ENCODE measurements at regions not wholly inside any gene's neighbourhood (a gene's known extent, or its start where the extent isn't known, plus 50 kb on each side); places are given as distances from the start of the nearest gene placed in this dataset.

DNA sequence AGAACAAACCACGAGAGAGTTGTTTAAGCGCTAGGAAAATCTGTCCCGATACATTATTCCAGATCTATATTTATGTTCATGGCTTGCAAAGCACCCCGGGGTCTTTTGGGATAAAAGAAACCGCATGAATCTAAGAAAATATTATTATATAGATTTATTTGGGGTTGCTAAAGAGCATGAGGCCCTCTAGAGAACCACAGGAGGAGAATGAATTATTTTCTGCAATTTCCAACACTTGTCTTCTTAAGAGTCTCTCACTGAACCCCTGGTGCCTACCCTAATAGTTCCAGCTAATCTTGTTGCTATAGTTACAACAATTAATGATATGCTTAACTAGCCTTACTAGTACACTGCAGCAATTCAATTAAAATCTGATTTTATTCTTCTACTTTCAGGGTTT, 79.6 kb downstream of the ARRDC4 start:
- Histone ChIP-seq H3K4me3 (ENCODE audit: low read depth, low read length) (no peak overlapping the region), H3K36me3 (ENCODE audit: control insufficient read depth, insufficient read depth, low read length) (no peaks in the 10 kb centered on the region; the same call in 1 of the 2 replicates), H3K27me3 (ENCODE audit: control insufficient read depth, insufficient read depth, low read length) (no peaks in the 10 kb centered on the region)
- ChIA-PET CTCF (interaction anchor here (1.3 kb wide), 1 partner anchor 11 kb away, joined by 4 read pairs; no protein-coding TSS in a partner anchor), POLR2A (no interaction called here)
- no peak for DNase-seq (ENCODE audit: low read depth)
- TF ChIP-seq, protein P1, sequence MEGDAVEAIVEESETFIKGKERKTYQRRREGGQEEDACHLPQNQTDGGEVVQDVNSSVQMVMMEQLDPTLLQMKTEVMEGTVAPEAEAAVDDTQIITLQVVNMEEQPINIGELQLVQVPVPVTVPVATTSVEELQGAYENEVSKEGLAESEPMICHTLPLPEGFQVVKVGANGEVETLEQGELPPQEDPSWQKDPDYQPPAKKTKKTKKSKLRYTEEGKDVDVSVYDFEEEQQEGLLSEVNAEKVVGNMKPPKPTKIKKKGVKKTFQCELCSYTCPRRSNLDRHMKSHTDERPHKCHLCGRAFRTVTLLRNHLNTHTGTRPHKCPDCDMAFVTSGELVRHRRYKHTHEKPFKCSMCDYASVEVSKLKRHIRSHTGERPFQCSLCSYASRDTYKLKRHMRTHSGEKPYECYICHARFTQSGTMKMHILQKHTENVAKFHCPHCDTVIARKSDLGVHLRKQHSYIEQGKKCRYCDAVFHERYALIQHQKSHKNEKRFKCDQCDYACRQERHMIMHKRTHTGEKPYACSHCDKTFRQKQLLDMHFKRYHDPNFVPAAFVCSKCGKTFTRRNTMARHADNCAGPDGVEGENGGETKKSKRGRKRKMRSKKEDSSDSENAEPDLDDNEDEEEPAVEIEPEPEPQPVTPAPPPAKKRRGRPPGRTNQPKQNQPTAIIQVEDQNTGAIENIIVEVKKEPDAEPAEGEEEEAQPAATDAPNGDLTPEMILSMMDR (IDR thresholded peaks at IDR 0.05; ENCODE audit: insufficient read depth, low read depth, low read length) = no peak

DNA sequence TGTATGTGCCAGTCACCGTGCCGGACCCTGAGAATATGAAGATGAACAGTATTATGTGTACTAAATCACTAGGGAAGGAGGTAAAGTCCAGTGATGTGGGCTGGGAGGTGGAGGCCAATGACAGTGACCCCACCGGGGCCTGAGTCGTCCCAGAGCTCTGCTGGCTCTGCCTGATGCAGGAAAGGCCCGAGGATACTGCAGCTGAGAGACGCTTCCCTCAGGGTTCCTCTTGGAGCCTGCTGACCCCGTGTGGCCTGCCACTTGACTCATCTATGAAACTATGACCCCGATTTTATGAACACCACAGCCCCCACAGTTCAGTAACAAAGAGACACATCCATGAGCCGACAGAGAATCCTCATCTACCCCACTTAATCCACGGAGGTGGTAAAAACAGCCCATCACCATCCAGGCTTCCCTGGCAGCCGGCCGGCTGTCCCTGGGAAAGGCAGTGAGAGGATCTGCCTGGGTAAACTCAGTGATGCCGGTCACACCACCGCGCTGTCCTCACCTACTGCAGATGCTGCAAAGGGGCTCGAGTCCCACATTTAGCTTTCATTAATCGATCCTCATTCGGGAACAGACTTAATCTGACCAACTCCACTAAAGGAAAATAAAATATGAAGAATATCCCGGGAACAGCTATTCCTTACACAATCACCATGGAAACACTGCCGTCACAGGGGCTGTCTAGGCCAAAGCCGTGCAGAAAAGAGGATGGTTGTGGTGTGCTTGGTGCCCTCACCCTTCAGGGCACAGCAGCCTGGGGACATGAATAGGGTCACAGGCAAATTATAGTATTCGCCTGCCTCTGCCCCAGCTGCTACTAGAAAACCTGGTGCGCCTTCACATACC, 82.9 kb downstream of the ARRDC4 start:
- DNase-seq (ENCODE audit: low read depth) = no peak
- H3K4me3 ChIP-seq (ENCODE audit: low read depth, low read length) = no peak overlapping the region
- TF ChIP-seq, protein P1 (IDR thresholded peaks at IDR 0.05; ENCODE audit: insufficient read depth, low read depth, low read length) = no peak
- no peaks in the 10 kb centered on the region for H3K27me3 ChIP-seq (ENCODE audit: control insufficient read depth, insufficient read depth, low read length)
- CTCF ChIA-PET = no interaction called here
- POLR2A ChIA-PET = no interaction called here
- no peaks in the 10 kb centered on the region; the same call in 1 of the 2 replicates for H3K36me3 ChIP-seq (ENCODE audit: control insufficient read depth, insufficient read depth, low read length)

DNA sequence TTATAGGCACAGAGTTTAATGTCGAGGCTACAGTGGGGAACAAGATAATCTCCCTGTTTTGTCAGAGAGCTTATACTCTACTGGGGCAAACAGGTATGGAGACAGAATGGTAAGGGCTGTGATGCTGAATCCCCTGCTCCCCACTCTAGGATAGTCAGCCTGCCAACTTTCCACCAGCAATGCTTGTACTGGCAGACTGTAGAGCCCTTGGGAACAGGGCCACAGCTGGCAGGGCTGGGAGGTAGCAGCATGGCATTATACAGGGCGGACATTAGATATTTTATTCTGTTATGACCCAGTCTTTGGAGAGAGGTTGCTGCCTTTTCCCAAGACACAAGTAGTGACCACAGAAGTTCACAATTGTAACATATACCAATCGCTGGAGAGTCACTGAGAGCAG, 91.2 kb downstream of the ARRDC4 start:
- ChIA-PET POLR2A (no interaction called here), CTCF (interaction anchor here (0.7 to 1.2 kb wide), 2 partner anchors 12 to 34 kb away, joined by 3 to 4 read pairs; no protein-coding TSS in a partner anchor)
- TF ChIP-seq, protein P1 (IDR thresholded peaks at IDR 0.05; ENCODE audit: insufficient read depth, low read depth, low read length) = no peak
- no peak for DNase-seq (ENCODE audit: low read depth)
- H3K27me3 ChIP-seq (ENCODE audit: control insufficient read depth, insufficient read depth, low read length) = no peaks in the 10 kb centered on the region
- no peaks in the 10 kb centered on the region for H3K36me3 ChIP-seq (ENCODE audit: control insufficient read depth, insufficient read depth, low read length)
- H3K4me3 ChIP-seq (ENCODE audit: low read depth, low read length) = no peak overlapping the region

DNA sequence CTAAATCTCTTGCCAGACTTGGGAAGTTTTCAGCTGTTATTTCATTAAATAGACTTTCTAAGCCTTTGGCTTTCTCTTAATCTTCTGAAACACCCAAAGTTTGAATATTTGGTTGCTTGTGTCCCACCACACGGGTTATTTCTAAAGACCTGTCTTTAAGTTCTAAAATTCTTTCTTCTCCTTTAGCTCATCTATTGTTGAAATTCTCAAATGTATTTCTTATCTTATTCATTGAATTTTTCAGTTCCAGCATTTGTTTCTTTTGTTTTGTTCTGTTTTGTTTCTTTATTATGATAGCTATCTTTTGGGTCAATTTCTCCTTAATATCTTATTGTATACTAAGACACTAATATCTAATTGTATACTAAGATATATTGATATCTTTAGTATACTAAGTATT, 97.0 kb downstream of the ARRDC4 start:
- no peak overlapping the region for H3K4me3 ChIP-seq (ENCODE audit: low read depth, low read length)
- TF ChIP-seq, protein P1 (IDR thresholded peaks at IDR 0.05; ENCODE audit: insufficient read depth, low read depth, low read length) = no peak
- ChIA-PET POLR2A (no interaction called here), CTCF (no interaction called here)
- H3K36me3 ChIP-seq (ENCODE audit: control insufficient read depth, insufficient read depth, low read length) = no peaks in the 10 kb centered on the region
- DNase-seq (ENCODE audit: low read depth) = no peak
- no peaks in the 10 kb centered on the region for H3K27me3 ChIP-seq (ENCODE audit: control insufficient read depth, insufficient read depth, low read length)

DNA sequence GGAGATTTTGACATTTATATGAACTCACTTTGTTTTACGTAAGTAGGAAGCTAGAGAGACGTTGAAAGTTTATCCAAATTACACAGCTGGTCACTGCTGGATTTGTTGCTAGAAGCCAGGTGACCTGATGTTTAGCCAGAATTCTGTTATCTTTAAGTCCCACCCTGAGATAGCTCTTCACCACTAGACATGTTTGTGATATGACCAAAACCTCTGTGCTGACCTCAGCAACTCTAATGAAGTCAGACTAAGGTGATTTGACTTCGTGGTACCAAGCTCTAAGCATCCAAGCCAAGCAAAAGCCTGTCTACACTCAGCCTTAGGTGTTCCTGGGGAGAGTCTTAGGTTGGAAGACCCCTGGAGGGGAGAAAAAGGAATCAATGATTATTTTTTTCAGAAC, 102.4 kb downstream of the ARRDC4 start:
- TF ChIP-seq, protein P1 (IDR thresholded peaks at IDR 0.05; ENCODE audit: insufficient read depth, low read depth, low read length) = no peak
- Histone ChIP-seq H3K4me3 (ENCODE audit: low read depth, low read length) (no peak overlapping the region), H3K36me3 (ENCODE audit: control insufficient read depth, insufficient read depth, low read length) (no peaks in the 10 kb centered on the region), H3K27me3 (ENCODE audit: control insufficient read depth, insufficient read depth, low read length) (no peaks in the 10 kb centered on the region)
- ChIA-PET CTCF (interaction anchor here (0.6 to 1.4 kb wide), 5 partner anchors 9 to 96 kb away, joined by 3 to 4 read pairs (median 3); no protein-coding TSS in a partner anchor), POLR2A (no interaction called here)
- no peak for DNase-seq (ENCODE audit: low read depth)
